ENCODE measurements at regions not wholly inside any gene's neighbourhood (a gene's known extent, or its start where the extent isn't known, plus 50 kb on each side); places are given as distances from the start of the nearest gene placed in this dataset.

DNA sequence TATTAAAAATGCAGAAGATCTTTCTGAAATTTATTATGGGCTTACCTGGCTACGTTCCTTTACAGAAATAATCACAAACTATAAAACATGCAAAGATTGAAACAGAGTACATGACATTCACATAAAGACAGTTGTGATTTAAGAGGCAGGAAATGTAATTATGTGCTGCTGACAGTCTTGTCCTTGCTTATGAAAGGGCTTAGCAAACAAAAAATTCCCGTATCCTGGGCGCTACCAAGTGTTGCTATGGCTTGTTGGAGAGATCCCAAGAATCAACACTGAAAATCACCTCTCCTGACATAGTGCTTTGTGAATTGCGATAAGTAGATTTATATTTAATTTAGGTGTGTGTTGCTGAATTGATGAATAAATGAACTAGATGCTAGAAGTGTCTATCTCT, 352.5 kb upstream of the C9orf72 start:
- DNase-seq = no peak

GRCh38 chr9:27929841-27930240, 356.6 kb upstream of the C9orf72 start:
- no peak for DNase-seq

DNA sequence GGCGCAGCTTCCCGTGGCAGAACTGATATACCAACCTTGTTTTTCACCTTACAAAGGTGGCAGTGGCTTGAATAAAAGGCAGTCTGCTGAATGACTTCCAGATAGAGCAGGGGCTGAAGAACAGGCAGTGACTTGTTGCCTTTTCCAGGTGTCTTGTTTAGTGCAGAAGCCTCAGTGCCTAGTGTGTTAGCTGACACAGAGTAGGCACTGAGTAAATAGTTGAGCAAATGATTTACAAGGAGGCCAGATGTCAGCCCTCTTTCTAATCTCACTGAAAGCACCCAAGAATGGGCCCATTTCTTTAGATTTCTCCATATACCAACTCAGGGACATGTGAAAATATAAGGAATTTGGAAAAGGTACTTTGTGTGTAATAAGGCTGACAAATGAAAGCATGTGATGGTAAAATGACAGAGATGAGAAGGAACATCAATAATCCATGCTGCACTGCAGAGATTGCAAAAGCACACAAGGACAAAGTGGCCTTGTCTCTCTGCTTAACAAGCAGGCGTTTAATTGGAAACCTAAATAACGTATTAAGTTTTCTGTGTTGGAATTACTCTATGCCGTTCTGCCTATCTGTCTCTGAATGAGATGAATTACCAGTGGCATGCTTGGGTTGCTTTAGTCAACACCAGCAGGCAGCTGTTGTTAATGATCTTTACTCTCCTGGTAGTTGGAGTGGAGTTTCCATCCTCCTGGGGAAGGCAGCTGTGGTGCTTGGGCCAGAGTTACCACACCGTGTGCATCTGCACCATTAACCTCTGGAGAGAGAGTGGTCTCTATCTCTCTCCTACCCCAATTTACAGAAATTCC, 360.1 kb upstream of the C9orf72 start:
- DNase-seq = no peak

GRCh38 chr9:27934471-27934870, 361.2 kb upstream of the C9orf72 start:
- DNase-seq = no peak

GRCh38 chr9:27939186-27939585, 365.9 kb upstream of the C9orf72 start:
- no peak for DNase-seq

- no peak for DNase-seq
These were observed 367.3 kb upstream of the C9orf72 start for GRCh38 chr9:27940535-27940934.

DNA sequence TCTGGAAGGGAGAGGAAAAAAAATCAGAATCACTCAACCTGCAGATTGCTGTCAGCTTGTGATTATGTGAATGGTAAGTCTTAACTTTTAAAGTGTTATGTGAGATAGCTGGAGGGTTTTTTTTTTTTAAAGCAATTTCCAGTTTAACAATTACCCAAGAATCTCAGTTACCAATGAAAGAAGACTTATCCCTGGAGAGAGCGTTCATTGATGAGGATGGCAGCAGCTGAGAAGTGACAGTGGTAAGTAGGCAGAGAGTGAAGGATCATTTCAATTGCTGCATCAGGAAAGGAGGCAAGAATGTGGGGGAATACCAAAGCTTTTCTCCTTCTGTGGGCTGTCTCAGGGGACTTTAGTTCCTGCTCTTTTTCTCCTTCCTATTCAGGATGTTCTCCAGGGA, 370.2 kb upstream of the C9orf72 start:
- no peak for DNase-seq

DNA sequence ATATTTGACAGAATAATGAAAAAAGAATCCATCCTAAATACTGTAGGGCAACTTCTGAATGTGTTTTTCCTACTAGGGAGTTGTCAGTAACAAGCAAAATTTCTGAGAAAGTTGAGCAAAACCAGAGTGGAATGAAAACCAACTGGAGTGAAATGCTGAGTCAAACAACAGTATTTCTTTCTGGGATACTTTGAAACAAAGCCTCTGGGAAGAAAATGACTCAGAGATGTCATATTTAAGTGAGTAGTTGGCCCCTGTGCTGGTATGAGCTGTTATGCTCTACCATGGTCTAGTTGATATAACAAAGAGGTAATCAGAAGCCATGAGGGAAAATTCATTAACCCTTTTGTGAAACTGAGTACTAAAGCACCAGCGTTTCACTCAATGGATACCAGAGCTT, 372.1 kb upstream of the C9orf72 start:
- DNase-seq = no peak

GRCh38 chr9:27950382-27950781, 377.1 kb upstream of the C9orf72 start:
- no peak for DNase-seq

DNA sequence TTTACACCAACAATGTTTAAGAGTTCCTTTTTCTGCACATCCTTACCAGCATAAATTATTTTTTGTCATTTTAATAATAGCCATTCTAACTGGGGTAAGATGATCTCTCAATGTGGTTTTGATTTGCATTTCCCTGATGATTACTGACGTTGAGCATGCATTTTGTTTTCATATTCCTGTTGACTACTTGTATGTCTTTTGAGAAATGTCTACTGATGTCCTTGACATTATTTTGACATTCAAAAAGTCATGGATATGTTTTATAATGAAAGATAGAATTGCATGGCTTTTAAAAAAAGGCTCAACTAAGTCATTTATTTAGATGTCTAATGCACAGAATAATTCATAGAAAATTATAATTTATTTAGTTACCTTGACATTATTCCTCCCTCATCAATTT, 381.6 kb upstream of the C9orf72 start:
- no peak for DNase-seq

DNA sequence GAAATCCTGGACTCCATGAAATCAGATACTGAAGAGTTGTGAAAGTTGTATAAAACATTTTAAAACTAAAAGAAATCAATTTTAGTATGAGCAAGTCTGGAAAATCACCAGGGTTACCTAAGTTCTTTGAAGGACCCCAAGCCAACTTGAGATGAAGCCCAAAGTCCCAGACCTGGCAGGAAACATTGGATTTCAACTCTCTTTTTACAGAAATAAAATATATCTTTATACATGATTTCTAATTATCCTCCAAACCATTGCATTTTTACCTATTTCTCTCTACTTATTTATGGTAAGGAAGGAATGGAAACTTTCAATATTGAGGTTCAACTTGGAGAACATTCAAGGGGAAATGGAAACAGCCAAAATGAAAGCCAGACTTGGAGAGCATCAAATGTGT, 390.6 kb upstream of the C9orf72 start:
- DNase-seq = no peak

DNA sequence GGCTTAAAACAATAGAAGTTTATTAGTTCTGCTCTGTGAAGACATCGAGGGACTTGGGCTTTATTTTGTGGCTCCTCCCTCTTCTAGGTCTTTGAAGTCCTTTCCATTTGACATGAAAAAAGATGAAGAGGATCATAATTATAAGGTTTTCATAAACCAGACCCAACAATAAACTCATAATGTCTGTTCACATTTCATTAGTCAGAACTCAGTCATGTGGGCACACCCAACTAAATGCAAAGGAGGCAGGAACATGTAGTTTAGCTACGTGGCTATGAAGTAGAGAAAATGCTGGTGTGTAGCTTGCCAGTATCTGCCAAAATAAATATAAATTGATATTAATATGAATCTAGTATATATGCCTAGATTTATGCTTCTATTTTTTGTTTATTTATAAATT, 393.9 kb upstream of the C9orf72 start:
- no peak for DNase-seq

GRCh38 chr9:27977931-27978330, 404.6 kb upstream of the C9orf72 start:
- no peak for DNase-seq

DNA sequence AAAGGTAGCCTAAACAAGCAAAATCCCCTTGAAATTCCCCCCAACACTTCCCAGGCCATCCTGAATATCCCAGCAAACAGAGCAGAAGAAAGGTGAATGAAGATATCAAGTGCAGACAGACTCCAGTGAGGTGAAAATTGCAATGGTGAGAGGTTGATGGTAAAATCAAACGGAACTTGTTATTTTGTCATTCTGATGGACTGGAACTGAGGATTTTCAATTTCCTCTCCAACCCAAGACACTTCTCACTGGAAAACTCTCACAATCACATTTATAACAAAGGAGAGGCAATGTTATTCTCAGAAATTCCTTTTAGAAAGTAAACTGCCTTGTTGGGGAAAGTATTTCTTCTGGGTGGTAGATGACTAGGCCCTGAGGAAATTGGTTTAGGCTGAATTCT, 412.4 kb upstream of the C9orf72 start:
- no peak for DNase-seq

GRCh38 chr9:27990524-27990923, 417.2 kb upstream of the C9orf72 start:
- DNase-seq = no peak

DNA sequence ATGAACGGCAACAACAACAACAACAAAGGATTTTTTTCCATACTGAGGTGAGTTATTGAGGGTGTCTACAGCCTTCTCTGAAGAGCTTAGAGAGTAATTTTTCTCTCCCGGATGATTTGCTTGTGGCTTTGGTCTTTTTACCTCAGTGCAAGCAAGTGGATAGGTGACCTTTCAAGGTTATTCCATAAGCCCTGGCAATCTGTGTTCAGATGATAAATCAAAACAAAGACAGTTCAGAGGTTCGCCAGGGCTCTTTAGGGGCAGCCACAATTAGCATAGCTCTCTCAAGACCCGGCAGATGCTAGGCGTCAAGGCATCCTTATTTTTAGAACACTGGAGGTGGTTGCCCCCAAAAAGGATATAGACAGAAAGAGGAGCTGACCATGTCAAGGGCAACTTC, 417.9 kb upstream of the C9orf72 start:
- no peak for DNase-seq

GRCh38 chr9:28001096-28001495, 427.8 kb upstream of the C9orf72 start:
- DNase-seq = no peak

DNA sequence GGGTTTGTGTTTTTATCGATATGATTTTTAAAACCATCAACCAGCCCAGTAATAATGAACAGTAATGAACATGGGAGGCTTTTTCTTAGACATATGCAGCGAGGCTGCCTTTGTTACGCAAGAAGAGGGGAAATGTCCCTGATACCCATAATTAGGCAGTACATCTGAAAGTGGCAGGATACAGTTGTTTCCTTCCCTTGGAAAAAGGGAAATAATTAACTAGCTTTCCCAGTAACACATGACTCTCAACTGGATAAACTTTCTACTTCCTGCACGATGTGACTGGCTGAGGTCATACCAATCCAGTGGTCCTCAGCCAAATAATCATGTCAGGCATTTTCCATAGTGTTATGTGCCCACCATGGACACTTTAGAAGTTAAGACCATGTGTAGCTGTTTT, 431.6 kb upstream of the C9orf72 start:
- DNase-seq = no peak

GRCh38 chr9:28005779-28006178, 432.5 kb upstream of the C9orf72 start:
- no peak for DNase-seq

- no peak for DNase-seq
These were observed 434.0 kb upstream of the C9orf72 start for GRCh38 chr9:28007097-28007817.

GRCh38 chr9:28014212-28014611, 440.9 kb upstream of the C9orf72 start:
- DNase-seq = no peak

DNA sequence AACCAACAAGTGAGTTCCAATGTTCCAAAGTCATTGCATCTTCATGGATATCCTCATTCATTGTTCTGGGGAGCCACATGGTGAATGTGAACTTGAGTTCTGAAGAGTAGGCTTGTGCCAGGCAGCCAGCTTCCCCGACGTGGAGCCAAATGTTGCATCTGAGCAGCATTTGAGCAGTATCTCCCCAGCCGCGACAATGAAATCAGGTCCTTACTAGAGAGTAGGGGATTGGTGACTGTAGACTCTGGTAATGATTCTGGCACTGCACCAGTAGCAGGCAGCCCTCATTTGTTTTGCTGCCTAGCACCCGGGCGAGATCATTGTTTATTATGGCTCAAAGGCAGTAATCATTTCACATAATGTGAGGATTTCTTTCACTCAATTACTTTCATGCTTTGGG, 451.4 kb upstream of the C9orf72 start:
- no peak for DNase-seq

- no peak for DNase-seq
These were observed 451.9 kb upstream of the C9orf72 start for GRCh38 chr9:28025186-28025585.

DNA sequence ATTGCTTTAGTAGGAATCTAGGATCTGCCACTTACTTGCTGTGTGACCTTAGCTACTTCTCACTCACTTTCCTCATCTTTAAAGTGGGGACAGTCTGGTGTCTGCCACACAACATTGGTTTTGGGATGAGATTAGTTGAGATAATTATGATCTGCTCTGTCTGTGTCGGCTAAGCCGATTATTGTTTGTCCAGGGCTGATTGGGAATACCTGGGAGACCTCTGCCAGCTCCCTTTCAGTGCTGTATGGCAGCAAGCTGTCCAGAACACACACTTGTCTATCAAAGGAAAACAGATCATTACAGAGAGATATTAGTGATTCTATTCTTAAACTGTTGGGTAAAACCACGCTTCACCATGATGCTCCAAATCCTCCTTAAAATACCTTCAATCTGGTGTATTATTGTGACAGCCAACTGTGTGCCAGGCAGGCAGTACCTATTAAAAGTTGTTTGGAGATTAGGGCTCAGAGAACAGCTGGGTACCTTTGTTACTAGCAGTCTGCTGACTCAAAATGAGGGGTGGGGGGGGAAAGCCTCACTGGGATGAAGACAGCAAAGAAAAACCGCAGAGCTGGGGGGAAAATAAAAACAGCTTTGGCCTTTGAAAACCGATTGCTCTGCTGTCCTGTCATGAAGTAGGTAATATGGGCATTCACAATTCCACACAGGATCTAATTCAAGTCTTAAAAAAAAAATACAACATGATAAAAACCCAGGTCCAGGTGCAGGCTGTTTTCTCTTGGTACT, 458.4 kb upstream of the C9orf72 start:
- no peak for DNase-seq
